ENCODE measurements at regions not wholly inside any gene's neighbourhood (a gene's known extent, or its start where the extent isn't known, plus 50 kb on each side); places are given as distances from the start of the nearest gene placed in this dataset.

GRCh38 chr10:129090618-129091366, 376.2 kb upstream of the MGMT start:
- TF ChIP-seq CTCF (conservative IDR thresholded peaks at IDR 0.05; ENCODE audit: low read depth, low read length) (no peak), EZH2phosphoT487 (IDR thresholded peaks at IDR 0.05; ENCODE audit: borderline replicate concordance, low read length) (no peak)

Measured in PC-3 (cell line).